GM21737 (cell line): ENCODE measurements at regions not wholly inside any gene's neighbourhood (a gene's known extent, or its start where the extent isn't known, plus 50 kb on each side); places are given as distances from the start of the nearest gene placed in this dataset.
"Not testable (repeated sequence)": the region's sequence is repeated elsewhere in the genome, so short reads cannot be mapped to it uniquely, and the experiment has no call there.

Experiments used
- ATAC-seq: cut with Tn5 transposase; IDR thresholded peaks from one replicate; pipeline ENCODE4 v1.9.1; 2021; ENCODE audit warnings: mild to moderate bottlenecking, moderate library complexity; ENCODE audit not compliant: unreplicated experiment

- no peak for ATAC-seq
These were observed 241.5 kb downstream of the SATB2 start for GRCh38 chr2:199216253-199216652.

- ATAC-seq = no peak
These were observed 250.7 kb downstream of the SATB2 start for GRCh38 chr2:199207011-199207410.

GRCh38 chr2:199206536-199206935 lies 251.2 kb downstream of the SATB2 start:
- ATAC-seq = no peak

- no peak for ATAC-seq
These were observed 254.8 kb downstream of the SATB2 start for GRCh38 chr2:199202964-199203363.

GRCh38 chr2:199201539-199201938 lies 256.2 kb downstream of the SATB2 start:
- no peak for ATAC-seq

- ATAC-seq = no peak
These were observed 257.9 kb downstream of the SATB2 start for GRCh38 chr2:199199797-199200196.

GRCh38 chr2:199197448-199197847 lies 260.3 kb downstream of the SATB2 start:
- ATAC-seq = no peak

- no peak for ATAC-seq
These were observed 261.1 kb downstream of the SATB2 start for GRCh38 chr2:199196686-199197085.

- no peak for ATAC-seq
These were observed 261.7 kb downstream of the SATB2 start for GRCh38 chr2:199195927-199196502.

GRCh38 chr2:199191461-199191860 lies 266.3 kb downstream of the SATB2 start:
- ATAC-seq = no peak

GRCh38 chr2:199189229-199189628 lies 268.5 kb downstream of the SATB2 start:
- ATAC-seq = no peak

GRCh38 chr2:199186301-199186751 lies 271.4 kb downstream of the SATB2 start:
- ATAC-seq = no peak

- ATAC-seq = not testable (repeated sequence)
These were observed 272.6 kb downstream of the SATB2 start for GRCh38 chr2:199185174-199185573.

- ATAC-seq = no peak
These were observed 293.9 kb downstream of the SATB2 start for GRCh38 chr2:199163613-199164458.

- no peak for ATAC-seq
These were observed 296.9 kb downstream of the SATB2 start for GRCh38 chr2:199160677-199161465.

GRCh38 chr2:199160081-199160480 lies 297.7 kb downstream of the SATB2 start:
- no peak for ATAC-seq

- no peak for ATAC-seq
These were observed 309.5 kb downstream of the SATB2 start for GRCh38 chr2:199148076-199148845.

GRCh38 chr2:199147216-199147615 lies 310.5 kb downstream of the SATB2 start:
- no peak for ATAC-seq

- ATAC-seq = no peak
These were observed 313.2 kb downstream of the SATB2 start for GRCh38 chr2:199144546-199144945.

- no peak for ATAC-seq
These were observed 313.7 kb downstream of the SATB2 start for GRCh38 chr2:199144036-199144435.

GRCh38 chr2:199136681-199137080 lies 321.1 kb downstream of the SATB2 start:
- no peak for ATAC-seq
